K562 (cell line): ENCODE measurements at regions not wholly inside any gene's neighbourhood (a gene's known extent, or its start where the extent isn't known, plus 50 kb on each side); places are given as distances from the start of the nearest gene placed in this dataset.

Source experiments
- ATAC-seq: fragments of 200-7000 bp; cut with Tn5 transposase; 3 replicates; pipeline ENCODE4 v1.9.1; 2020; ENCODE audit warnings: moderate library complexity
- BruUV-seq: library from RNA; stranded (reverse); fragments of 400-500 nt; replicated peaks from 2 replicates; lab custom pipeline; 2021; lab: Mats Ljungman, UMichigan
- CTCF ChIA-PET: fragments of 300-600 bp; formaldehyde crosslinking; extraction: SDS; loops from one replicate; lab custom pipeline; 2021; ENCODE audit warnings: low intra/inter-chr PET ratio; lab: Yijun Ruan, JAX
- POLR2A ChIA-PET: fragments of 300-600, 350-650 bp; sonication (Branson Sonifier 250); formaldehyde crosslinking; extraction: SDS; loops from one replicate; lab custom pipeline; 2021; ENCODE audit warnings: antibody characterized with exemption, inconsistent platforms; lab: Yijun Ruan, JAX
- DNase-seq, 4 experiments: peaks; one replicate each; pipeline versions ENCODE4 v3.0.0 to v3.0.0-alpha.2; 2011 to 2018; ENCODE audit warnings: low spot score in 3 of 4, mixed read lengths in 3 of 4; ENCODE audit errors: extremely low read depth in 1 of 4
- FAIRE-seq: peaks from 2 replicates; lab custom pipeline; 2011; peaks lifted over from hg19 to GRCh38; lab: Jason Lieb, UNC
- H2AFZ ChIP-seq: 2 replicates; pipeline ENCODE4 v1.6.0; 2011; ENCODE audit warnings: low read depth, low read length, control low read depth, inconsistent platforms
- H3K27ac ChIP-seq: fragments of 200-600 bp; 3 replicates; pipeline ENCODE4 v1.8.0; 2011; ENCODE audit warnings: low read depth, mild to moderate bottlenecking, control low read depth, inconsistent platforms, low read length, moderate library complexity, mixed read lengths; ENCODE audit errors: extremely low read depth
- H3K27me3 ChIP-seq, 2 experiments: fragments of 300-600 bp in 1 of 2; 2 replicates in 1 of 2; 3 replicates in 1 of 2; pipeline versions ENCODE4 v1.6.0 to v1.8.0; 2011; ENCODE audit warnings: inconsistent platforms in 2 of 2, low read length in 2 of 2, mild to moderate bottlenecking in 1 of 2, mixed read lengths in 1 of 2, moderate library complexity in 1 of 2; ENCODE audit not compliant: control insufficient read depth in 2 of 2, insufficient read depth in 2 of 2
- H3K36me3 ChIP-seq: fragments of 300-600 bp; 3 replicates; pipeline ENCODE4 v1.8.0; 2011; ENCODE audit warnings: mild to moderate bottlenecking, low read length, inconsistent platforms; ENCODE audit not compliant: control insufficient read depth, insufficient read depth
- H3K4me1 ChIP-seq, 2 experiments: fragments of 200-600 bp in 1 of 2; replicated peaks in 1 of 2; 2 replicates in 1 of 2; 3 replicates in 1 of 2; pipeline versions ENCODE4 v1.5.1 to v1.8.0; 2011; ENCODE audit warnings: inconsistent platforms in 2 of 2, low read length in 2 of 2, mild to moderate bottlenecking in 1 of 2, mixed read lengths in 1 of 2, moderate library complexity in 1 of 2; ENCODE audit not compliant: control insufficient read depth in 2 of 2, insufficient read depth in 2 of 2
- H3K4me2 ChIP-seq: 2 replicates; pipeline ENCODE4 v1.6.1; 2011; ENCODE audit warnings: low read length, control low read depth, inconsistent platforms, mixed read lengths; ENCODE audit not compliant: insufficient read depth
- H3K4me3 ChIP-seq: fragments of 200-600 bp; sonication (generic), shearing (Covaris generic); 2 replicates; pipeline ENCODE4 v1.5.1; 2016; ENCODE audit warnings: control low read depth, inconsistent platforms
- H3K79me2 ChIP-seq: fragments of 200-600 bp; 3 replicates; pipeline ENCODE4 v1.8.0; 2011; ENCODE audit warnings: low read length, inconsistent platforms; ENCODE audit not compliant: control insufficient read depth, insufficient read depth
- H3K9ac ChIP-seq, 2 experiments: 2 replicates each; pipeline versions ENCODE4 v1.6.0 to v1.6.1; 2011; ENCODE audit warnings: low read depth in 2 of 2, low read length in 2 of 2, control low read depth in 1 of 2, inconsistent platforms in 1 of 2, mild to moderate bottlenecking in 1 of 2, mixed read lengths in 1 of 2; ENCODE audit not compliant: insufficient read depth in 1 of 2
- H3K9me1 ChIP-seq: one replicate; pipeline ENCODE4 v1.6.0; 2011; ENCODE audit warnings: inconsistent platforms, mild to moderate bottlenecking, low read length, moderate library complexity; ENCODE audit not compliant: control insufficient read depth, insufficient read depth
- H3K9me3 ChIP-seq: replicated peaks from 2 replicates; pipeline ENCODE4 v1.5.1; 2011; ENCODE audit warnings: low read depth, low read length, inconsistent platforms; ENCODE audit not compliant: control insufficient read depth, insufficient read depth
- H4K20me1 ChIP-seq: replicated peaks from 2 replicates; pipeline ENCODE4 v1.6.1; 2011; ENCODE audit warnings: low read length, inconsistent platforms, mixed read lengths; ENCODE audit not compliant: control insufficient read depth, insufficient read depth
- CBX8 ChIP-seq: fragments of 200-600 bp; sonication (generic); IDR thresholded peaks from 2 replicates; pipeline ENCODE4 v1.6.1; 2012; ENCODE audit warnings: borderline replicate concordance, mixed run types, low read depth, mild to moderate bottlenecking, moderate library complexity, mixed read lengths, low read length, control low read depth, inconsistent platforms; ENCODE audit not compliant: poor library complexity, severe bottlenecking; ENCODE audit errors: extremely low read depth
- HSF4 ChIP-seq: fragments of 250-450 bp; sonication (Bioruptor Pico); IDR thresholded peaks from 2 replicates; pipeline ENCODE4 v2.1.2; 2022; ENCODE audit warnings: mild to moderate bottlenecking, moderate library complexity, borderline replicate concordance
- LCOR ChIP-seq: sonication (generic); formaldehyde crosslinking; IDR thresholded peaks from 2 replicates; pipeline ENCODE4 v1.8.0; 2022; ENCODE audit warnings: mild to moderate bottlenecking, missing genetic modification reagents
- POLR2AphosphoS5 ChIP-seq: IDR thresholded peaks from 2 replicates; pipeline ENCODE4 v1.6.1; 2011; ENCODE audit warnings: mild to moderate bottlenecking, low read depth, low read length, moderate library complexity; ENCODE audit not compliant: control insufficient read depth, insufficient read depth
- ZNF311 ChIP-seq: fragments of 250-450 bp; sonication (Bioruptor Pico); IDR thresholded peaks from 2 replicates; pipeline ENCODE4 v1.4.0; 2020; ENCODE audit warnings: mild to moderate bottlenecking, moderate library complexity
- WGBS: fragments of 100-300 bp; shearing (Covaris generic); methylation state at CpG from one replicate; pipeline ENCODE4 v1.1.6; 2016; ENCODE audit warnings: low coverage, mixed read lengths; ENCODE audit not compliant: insufficient coverage; ENCODE audit errors: missing lambda C conversion rate; 5-methylcytosine and 5-hydroxymethylcytosine counted together
- in situ Hi-C: fragments of 300-500 bp; cut with MboI; formaldehyde crosslinking; loops from 4 replicates; pipeline ENCODE4 v1.15.0; 2018; ENCODE audit warnings: inconsistent platforms, mixed read lengths
- intact Hi-C: fragments of 100-400 bp; cut with micrococcal nuclease; formaldehyde crosslinking; loops from 2 replicates; pipeline ENCODE4 v1.14.2; 2022

DNA sequence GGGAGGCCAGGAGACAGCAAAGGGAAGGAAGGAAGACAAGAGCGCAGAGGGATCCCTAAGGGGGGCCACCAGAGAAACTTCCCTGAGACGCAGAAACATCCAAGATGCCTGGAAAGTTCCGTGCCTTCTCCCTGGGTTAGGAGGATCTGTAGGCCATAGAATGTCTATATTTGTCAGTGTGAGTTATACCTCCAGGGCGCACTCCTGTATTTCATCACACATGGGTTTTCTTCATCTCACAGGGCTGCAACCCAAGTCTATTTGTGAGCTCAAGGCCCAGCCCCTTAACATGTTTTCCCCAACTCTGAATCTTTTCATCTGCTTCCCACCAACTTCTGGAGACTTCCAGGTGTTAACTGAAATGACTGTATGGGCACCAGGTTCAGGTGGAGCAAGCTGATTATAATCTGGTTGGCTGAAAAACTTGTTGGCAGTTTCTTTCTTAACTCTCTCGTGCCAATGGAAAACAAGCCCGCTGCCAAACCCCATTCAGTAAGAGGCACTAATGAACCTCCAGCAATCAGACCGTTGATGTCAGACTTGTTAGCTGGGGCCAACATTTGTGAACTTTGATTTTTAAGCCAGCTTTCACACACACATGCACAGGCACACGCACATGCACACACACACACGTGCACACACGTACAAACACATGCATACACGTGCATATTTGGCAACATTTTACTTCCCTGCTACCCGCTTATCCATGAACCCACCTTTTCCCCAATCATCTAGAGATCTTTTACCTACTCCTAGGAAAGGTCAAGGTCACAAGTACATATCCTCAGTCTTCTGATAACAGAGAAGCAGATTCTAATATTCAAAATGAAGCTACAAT, 247.5 kb upstream of the GMDS start:
- no peaks in the 10 kb centered on the region for H3K9me3 ChIP-seq
- no peak overlapping the region for H3K4me2 ChIP-seq
- no peak for TF ChIP-seq POLR2AphosphoS5
- TF ChIP-seq HSF4 (CRISPR knock-in tag): no peak
- no peak for TF ChIP-seq CBX8
- TF ChIP-seq LCOR (CRISPR knock-in tag): no peak
- no peak for TF ChIP-seq ZNF311
- no peak overlapping the region for H2AFZ ChIP-seq
- intact Hi-C loops (no loop called here), in situ Hi-C loops (no loop called here)
- no peaks in the 10 kb centered on the region for H3K9me1 ChIP-seq
- H3K4me1 ChIP-seq: no peaks in the 10 kb centered on the region
- H3K9ac ChIP-seq: no peak overlapping the region
- ATAC-seq (no peak), FAIRE-seq (no peak), DNase-seq (no peak)
- WGBS: 0% methylated on average over 12 of the region's 12 CpGs
- no TSS peak for BruUV-seq
- no peaks in the 10 kb centered on the region for H3K36me3 ChIP-seq
- no peak overlapping the region for H3K27ac ChIP-seq
- no peaks in the 10 kb centered on the region for H3K79me2 ChIP-seq
- POLR2A ChIA-PET: no interaction called here
- CTCF ChIA-PET: no interaction called here
- no peak overlapping the region for H3K4me3 ChIP-seq
- H3K27me3 ChIP-seq: peaks cover 0 to 21% of the 10 kb centered on the region in 2 experiments; a peak in 2 of 5 replicates
- H4K20me1 ChIP-seq: no peaks in the 10 kb centered on the region
